H9 (cell line): ENCODE measurements at regions not wholly inside any gene's neighbourhood (a gene's known extent, or its start where the extent isn't known, plus 50 kb on each side); places are given as distances from the start of the nearest gene placed in this dataset.

ENCODE experiments used
- DNase-seq: peaks from one replicate; pipeline ENCODE4 v3.0.0-alpha.2; 2017
- H2AFZ ChIP-seq: one replicate; pipeline ENCODE4 v1.6.1; 2013; ENCODE audit warnings: mild to moderate bottlenecking, low read length, control low read depth, moderate library complexity
- H2AK5ac ChIP-seq: 2 replicates; pipeline ENCODE4 v1.6.1; 2013; ENCODE audit warnings: low read length, control low read depth, mixed read lengths; ENCODE audit not compliant: insufficient read length
- H2BK120ac ChIP-seq: one replicate; pipeline ENCODE4 v1.6.1; 2013; ENCODE audit warnings: low read depth, mild to moderate bottlenecking, low read length, control low read depth, inconsistent platforms; ENCODE audit not compliant: poor library complexity, severe bottlenecking
- H2BK12ac ChIP-seq: 2 replicates; pipeline ENCODE4 v1.6.1; 2013; ENCODE audit warnings: low read length, control low read depth, mixed read lengths, low read depth; ENCODE audit not compliant: insufficient read length
- H2BK15ac ChIP-seq: 2 replicates; pipeline ENCODE4 v1.6.1; 2013; ENCODE audit warnings: low read depth, low read length, control low read depth
- H2BK20ac ChIP-seq: one replicate; pipeline ENCODE4 v1.6.1; 2013; ENCODE audit warnings: low read depth, mild to moderate bottlenecking, low read length, control low read depth, inconsistent platforms; ENCODE audit not compliant: poor library complexity, severe bottlenecking
- H2BK5ac ChIP-seq: 2 replicates; pipeline ENCODE4 v1.6.1; 2013; ENCODE audit warnings: low read length, control low read depth, mixed read lengths; ENCODE audit not compliant: insufficient read length
- H3K14ac ChIP-seq: 2 replicates; pipeline ENCODE4 v1.6.1; 2013; ENCODE audit warnings: low read length, control low read depth; ENCODE audit not compliant: insufficient read depth
- H3K18ac ChIP-seq: 2 replicates; pipeline ENCODE4 v1.6.1; 2013; ENCODE audit warnings: low read depth, mild to moderate bottlenecking, mixed read lengths, low read length, control low read depth; ENCODE audit not compliant: insufficient read length
- H3K23ac ChIP-seq: 2 replicates; pipeline ENCODE4 v1.6.1; 2013; ENCODE audit warnings: low read length, control low read depth, mixed read lengths, low read depth; ENCODE audit not compliant: insufficient read length
- H3K23me2 ChIP-seq: 2 replicates; pipeline ENCODE4 v1.6.1; 2013; ENCODE audit warnings: low read depth, mild to moderate bottlenecking, mixed read lengths, low read length, control low read depth; ENCODE audit not compliant: insufficient read length, poor library complexity, severe bottlenecking
- H3K27ac ChIP-seq: 2 replicates; pipeline ENCODE4 v1.5.1; 2013; ENCODE audit warnings: low read length, control low read depth, mixed read lengths, low read depth; ENCODE audit not compliant: insufficient read length
- H3K27me3 ChIP-seq: 2 replicates; pipeline ENCODE4 v1.6.1; 2013; ENCODE audit warnings: low read length, control low read depth, inconsistent platforms; ENCODE audit not compliant: insufficient read depth
- H3K4ac ChIP-seq: 2 replicates; pipeline ENCODE4 v1.6.1; 2013; ENCODE audit warnings: low read depth, mild to moderate bottlenecking, control low read depth, inconsistent platforms, low read length, moderate library complexity
- H3K4me1 ChIP-seq: 2 replicates; pipeline ENCODE4 v1.6.1; 2013; ENCODE audit warnings: low read length, control low read depth, inconsistent platforms; ENCODE audit not compliant: insufficient read depth
- H3K4me2 ChIP-seq: 2 replicates; pipeline ENCODE4 v1.6.1; 2013; ENCODE audit warnings: low read length, control low read depth, mixed read lengths; ENCODE audit not compliant: insufficient read length, insufficient read depth
- H3K56ac ChIP-seq: 2 replicates; pipeline ENCODE4 v1.6.1; 2013; ENCODE audit warnings: low read depth, mild to moderate bottlenecking, mixed read lengths, low read length, control low read depth; ENCODE audit not compliant: insufficient read length
- H3K79me1 ChIP-seq: 2 replicates; pipeline ENCODE4 v1.6.1; 2013; ENCODE audit warnings: low read depth, mild to moderate bottlenecking, moderate library complexity, low read length, control low read depth, inconsistent platforms; ENCODE audit not compliant: insufficient read depth, poor library complexity, severe bottlenecking
- H3K79me2 ChIP-seq: 2 replicates; pipeline ENCODE4 v1.6.1; 2013; ENCODE audit warnings: low read length, control low read depth, inconsistent platforms; ENCODE audit not compliant: insufficient read depth
- H3K9ac ChIP-seq: 2 replicates; pipeline ENCODE4 v1.6.1; 2013; ENCODE audit warnings: low read length, control low read depth, mixed read lengths; ENCODE audit not compliant: insufficient read length; ENCODE audit errors: extremely low read depth
- H3K9me3 ChIP-seq: one replicate; pipeline ENCODE4 v1.6.1; 2013; ENCODE audit warnings: low read depth, low read length, inconsistent platforms; ENCODE audit not compliant: control insufficient read depth
- H3T11ph ChIP-seq: one replicate; pipeline ENCODE4 v1.6.1; 2013; ENCODE audit warnings: mild to moderate bottlenecking, low read length, control low read depth, inconsistent platforms
- H4K20me1 ChIP-seq: one replicate; pipeline ENCODE4 v1.6.1; 2013; ENCODE audit not compliant: control insufficient read depth, insufficient read length, insufficient read depth
- H4K5ac ChIP-seq: 2 replicates; pipeline ENCODE4 v1.6.1; 2013; ENCODE audit warnings: low read depth, mild to moderate bottlenecking, mixed read lengths, low read length, control low read depth; ENCODE audit not compliant: insufficient read length
- H4K8ac ChIP-seq: replicated peaks from 2 replicates; pipeline ENCODE4 v1.6.1; 2013; ENCODE audit warnings: low read length, control low read depth, mixed read lengths, low read depth; ENCODE audit not compliant: insufficient read length
- H4K91ac ChIP-seq: 2 replicates; pipeline ENCODE4 v1.6.1; 2013; ENCODE audit warnings: low read depth, mild to moderate bottlenecking, moderate library complexity, mixed read lengths, low read length, control low read depth; ENCODE audit not compliant: insufficient read length
- H3K27ac Mint-ChIP-seq, 3 experiments: 2 replicates in 2 of 3; 3 replicates in 1 of 3; pipeline ENCODE4 v1.8.0; 2020 to 2021; ENCODE audit warnings: mixed read lengths in 3 of 3, mild to moderate bottlenecking in 1 of 3, moderate library complexity in 1 of 3
- H3K27me3 Mint-ChIP-seq: 2 replicates; pipeline ENCODE4 v1.8.0; 2021; ENCODE audit warnings: low read depth, mild to moderate bottlenecking, moderate library complexity, mixed read lengths
- H3K36me3 Mint-ChIP-seq, 3 experiments: 2 replicates in 2 of 3; 3 replicates in 1 of 3; pipeline ENCODE4 v1.8.0; 2020 to 2021; ENCODE audit warnings: low read depth in 3 of 3, mixed read lengths in 3 of 3; ENCODE audit not compliant: insufficient read depth in 1 of 3
- H3K4me1 Mint-ChIP-seq, 2 experiments: 2 replicates each; pipeline ENCODE4 v1.8.0; 2020; ENCODE audit warnings: mixed read lengths in 2 of 2
- H3K4me3 Mint-ChIP-seq, 2 experiments: 2 replicates in 1 of 2; 3 replicates in 1 of 2; pipeline ENCODE4 v1.8.0; 2020 to 2021; ENCODE audit warnings: mild to moderate bottlenecking in 2 of 2, mixed read lengths in 2 of 2, moderate library complexity in 1 of 2
- H3K9me3 Mint-ChIP-seq, 2 experiments: 2 replicates in 1 of 2; 3 replicates in 1 of 2; pipeline ENCODE4 v1.8.0; 2020; ENCODE audit warnings: mild to moderate bottlenecking in 2 of 2, mixed read lengths in 2 of 2, moderate library complexity in 1 of 2
- WGBS: extraction: QIAGEN DNeasy Blood & Tissue Kit; methylation state at CpG from one replicate; pipeline ENCODE4 v1.1.7; 2013; ENCODE audit warnings: missing lambda C conversion rate, low lambda C conversion rate, mixed read lengths; ENCODE audit not compliant: insufficient read length; ENCODE audit errors: extremely low coverage; 5-methylcytosine and 5-hydroxymethylcytosine counted together
- TF ChIP-seq, protein P1 (sequence below): fragments of 200-600 bp; sonication (generic); conservative IDR thresholded peaks from 3 replicates; pipeline ENCODE4 v1.8.0; 2021; ENCODE audit warnings: antibody characterized with exemption, mild to moderate bottlenecking

DNA sequence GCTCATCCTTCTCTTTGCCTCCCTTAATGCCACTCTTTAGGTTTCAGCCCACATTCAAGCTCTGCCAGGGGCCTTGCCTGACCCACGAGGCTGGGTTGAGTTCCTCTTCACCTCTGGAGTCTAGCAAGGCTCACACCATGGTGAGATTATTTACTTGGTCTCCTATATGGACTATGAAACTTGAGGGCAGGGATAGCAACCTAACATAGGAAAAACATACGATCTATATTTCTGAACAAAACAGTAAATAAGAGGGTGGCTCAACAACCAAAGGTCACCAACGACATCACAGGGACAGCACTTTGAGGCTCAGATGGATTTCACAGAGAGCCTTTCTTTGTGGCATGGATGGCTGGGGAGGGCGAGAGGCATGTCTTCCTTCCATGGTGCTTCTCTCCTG is 197.0 kb downstream of the MAF start:
- no peak overlapping the region for H3K4ac ChIP-seq
- H3K56ac ChIP-seq, result no peak overlapping the region
- no peak overlapping the region for H2BK5ac ChIP-seq
- H3K9me3 Mint-ChIP-seq, result peaks cover 4 to 8% of the 10 kb centered on the region in 2 experiments; a peak in 3 of 5 replicates
- H3K79me2 ChIP-seq, result no peaks in the 10 kb centered on the region
- H2BK12ac ChIP-seq, result no peak overlapping the region
- no peak overlapping the region for H2BK120ac ChIP-seq
- no peaks in the 10 kb centered on the region for H3K23me2 ChIP-seq
- H3K27me3 ChIP-seq, result no peaks in the 10 kb centered on the region
- TF ChIP-seq, protein P1, sequence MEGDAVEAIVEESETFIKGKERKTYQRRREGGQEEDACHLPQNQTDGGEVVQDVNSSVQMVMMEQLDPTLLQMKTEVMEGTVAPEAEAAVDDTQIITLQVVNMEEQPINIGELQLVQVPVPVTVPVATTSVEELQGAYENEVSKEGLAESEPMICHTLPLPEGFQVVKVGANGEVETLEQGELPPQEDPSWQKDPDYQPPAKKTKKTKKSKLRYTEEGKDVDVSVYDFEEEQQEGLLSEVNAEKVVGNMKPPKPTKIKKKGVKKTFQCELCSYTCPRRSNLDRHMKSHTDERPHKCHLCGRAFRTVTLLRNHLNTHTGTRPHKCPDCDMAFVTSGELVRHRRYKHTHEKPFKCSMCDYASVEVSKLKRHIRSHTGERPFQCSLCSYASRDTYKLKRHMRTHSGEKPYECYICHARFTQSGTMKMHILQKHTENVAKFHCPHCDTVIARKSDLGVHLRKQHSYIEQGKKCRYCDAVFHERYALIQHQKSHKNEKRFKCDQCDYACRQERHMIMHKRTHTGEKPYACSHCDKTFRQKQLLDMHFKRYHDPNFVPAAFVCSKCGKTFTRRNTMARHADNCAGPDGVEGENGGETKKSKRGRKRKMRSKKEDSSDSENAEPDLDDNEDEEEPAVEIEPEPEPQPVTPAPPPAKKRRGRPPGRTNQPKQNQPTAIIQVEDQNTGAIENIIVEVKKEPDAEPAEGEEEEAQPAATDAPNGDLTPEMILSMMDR, result no peak
- DNase-seq, result no peak
- H3K4me3 Mint-ChIP-seq, result no peak overlapping the region
- no peak overlapping the region for H3K18ac ChIP-seq
- H3K27ac ChIP-seq, result no peak overlapping the region
- H3K4me1 Mint-ChIP-seq, result peaks cover 11 to 12% of the 10 kb centered on the region in 2 experiments
- H3K27ac Mint-ChIP-seq, result no peak overlapping the region
- H3K9me3 ChIP-seq, result no peaks in the 10 kb centered on the region
- H3K36me3 Mint-ChIP-seq, result peaks cover 2 to 9% (median 3%) of the 10 kb centered on the region in 3 experiments; a peak in 4 of 7 replicates
- no peak overlapping the region for H4K5ac ChIP-seq
- H3K27me3 Mint-ChIP-seq, result peaks cover 8% of the 10 kb centered on the region
- no peak overlapping the region for H2AK5ac ChIP-seq
- H4K8ac ChIP-seq, result no peak overlapping the region
- no peak overlapping the region for H3T11ph ChIP-seq
- H3K14ac ChIP-seq, result no peak overlapping the region
- H3K4me2 ChIP-seq, result no peak overlapping the region
- H4K91ac ChIP-seq, result no peak overlapping the region
- no peak overlapping the region for H2BK20ac ChIP-seq
- no peaks in the 10 kb centered on the region for H4K20me1 ChIP-seq
- H2AFZ ChIP-seq, result no peak overlapping the region
- no peak overlapping the region for H3K23ac ChIP-seq
- no peaks in the 10 kb centered on the region; the same call in 1 of the 2 replicates for H3K4me1 ChIP-seq
- H3K79me1 ChIP-seq, result no peaks in the 10 kb centered on the region
- H2BK15ac ChIP-seq, result no peak overlapping the region
- no peak overlapping the region for H3K9ac ChIP-seq
- WGBS, result no CpG with 5 or more reads among the region's 4 CpGs
